B cell (primary cell): ENCODE measurements at regions not wholly inside any gene's neighbourhood (a gene's known extent, or its start where the extent isn't known, plus 50 kb on each side); places are given as distances from the start of the nearest gene placed in this dataset.

Source experiments
- CTCF ChIP-seq: fragments of 200-600 bp; IDR thresholded peaks from one replicate; pipeline ENCODE4 v1.8.0; 2022; ENCODE audit warnings: antibody characterized with exemption, mild to moderate bottlenecking
- EZH2 ChIP-seq: IDR thresholded peaks from 2 replicates; pipeline ENCODE4 v1.6.1; 2012; ENCODE audit warnings: borderline replicate concordance, low read depth, mild to moderate bottlenecking, moderate library complexity, low read length; ENCODE audit not compliant: insufficient read depth, poor library complexity, severe bottlenecking

DNA sequence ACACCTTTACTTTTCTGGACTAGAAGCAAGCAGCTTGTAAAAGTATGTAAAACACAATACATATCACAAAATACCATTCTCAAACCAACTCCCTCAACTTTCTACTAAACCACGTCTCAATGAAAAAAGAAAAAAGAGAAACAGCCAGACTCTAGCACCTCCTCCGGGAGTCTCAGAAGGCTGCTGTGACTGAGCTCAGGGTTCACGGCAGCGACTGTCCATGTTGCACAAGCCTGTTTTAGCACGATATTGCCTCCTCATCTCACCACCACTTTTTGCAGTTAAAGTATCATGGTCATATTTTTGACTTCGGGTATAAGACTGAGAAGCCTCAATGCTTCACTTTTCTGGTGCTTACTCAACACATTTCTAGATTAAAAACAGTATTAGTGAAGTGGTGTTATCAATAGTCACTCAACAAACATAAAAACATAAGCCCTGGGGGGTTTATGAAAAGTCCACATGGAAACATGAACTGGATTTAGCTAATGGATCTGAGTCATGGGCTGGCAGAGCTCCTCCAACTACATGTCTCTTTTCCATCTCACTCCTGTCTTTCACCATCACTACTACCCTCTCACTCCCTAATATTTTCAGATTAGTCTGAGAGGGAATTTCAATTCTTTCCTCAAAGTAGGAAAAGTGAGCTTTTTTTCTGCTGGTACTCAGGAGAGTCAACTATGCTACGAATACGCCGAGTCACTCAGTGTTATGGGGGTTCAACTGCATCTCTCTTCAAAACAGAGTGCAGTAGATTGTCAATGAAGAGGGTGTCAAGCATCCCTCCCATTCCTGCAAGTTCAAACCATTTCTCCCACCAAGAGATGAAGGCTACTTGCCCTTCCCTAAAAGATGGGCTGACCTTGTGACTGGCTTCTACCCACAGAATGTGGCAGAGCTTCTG, 113.7 kb downstream of the OSR1 start:
- TF ChIP-seq CTCF (no peak), EZH2 (no peak)
